ENCODE measurements at regions not wholly inside any gene's neighbourhood (a gene's known extent, or its start where the extent isn't known, plus 50 kb on each side); places are given as distances from the start of the nearest gene placed in this dataset.

- no peak for TF ChIP-seq POLR2A (IDR thresholded peaks at IDR 0.05)
- TF ChIP-seq CTCF (IDR thresholded peaks at IDR 0.05) = no peak
Observed at GRCh38 chr6:2503816-2504494, 246.8 kb downstream of the MYLK4 start.
